GM12878 (cell line): ENCODE measurements at regions not wholly inside any gene's neighbourhood (a gene's known extent, or its start where the extent isn't known, plus 50 kb on each side); places are given as distances from the start of the nearest gene placed in this dataset.

Source experiments
- ATAC-seq: fragments of 200-7000 bp; cut with Tn5 transposase; 3 replicates; pipeline ENCODE4 v1.9.1; 2020; ENCODE audit warnings: mild to moderate bottlenecking, moderate library complexity
- BruUV-seq: library from RNA; stranded (reverse); fragments of 400-500 nt; replicated peaks from 2 replicates; lab custom pipeline; 2021; lab: Mats Ljungman, UMichigan
- CTCF ChIA-PET: fragments of 300-600 bp; sonication (Branson Sonifier 250); formaldehyde crosslinking; extraction: SDS; loops from one replicate; lab custom pipeline; 2021; ENCODE audit warnings: inconsistent platforms; lab: Yijun Ruan, JAX
- POLR2A ChIA-PET: fragments of 350-600 bp; formaldehyde crosslinking; extraction: SDS; loops from one replicate; lab custom pipeline; 2021; ENCODE audit warnings: inconsistent platforms; lab: Charles Lee
- RAD21 ChIA-PET: fragments of 300-600 bp; sonication (Branson Sonifier 250); formaldehyde crosslinking; loops from one replicate; lab custom pipeline; 2023; ENCODE audit warnings: antibody characterized with exemption; ENCODE audit not compliant: unreplicated experiment; lab: Charles Lee
- SMC1A ChIA-PET: fragments of 300-600 bp; sonication (Branson Sonifier 250); formaldehyde crosslinking; loops from one replicate; lab custom pipeline; 2023; ENCODE audit not compliant: unreplicated experiment, uncharacterized antibody; lab: Charles Lee
- DNase-seq: peaks from one replicate; pipeline ENCODE4 v3.0.0-alpha.2; 2011; ENCODE audit warnings: low read depth, low spot score
- FAIRE-seq: peaks from 3 replicates; lab custom pipeline; 2011; peaks lifted over from hg19 to GRCh38; lab: Jason Lieb, UNC
- H2AFZ ChIP-seq: 2 replicates; pipeline ENCODE4 v1.6.0; 2011; ENCODE audit warnings: low read depth, low read length, control low read depth; ENCODE audit not compliant: control insufficient read depth
- H3K27ac ChIP-seq: 2 replicates; pipeline ENCODE4 v1.5.1; 2011; ENCODE audit warnings: control low read depth; ENCODE audit not compliant: control insufficient read depth, insufficient read depth
- H3K27me3 ChIP-seq, 2 experiments: replicated peaks in 1 of 2; 2 replicates each; pipeline versions ENCODE4 v1.6.0 to v1.6.1; 2011; ENCODE audit warnings: low read length in 1 of 2; ENCODE audit not compliant: control insufficient read depth in 2 of 2, insufficient read depth in 2 of 2
- H3K36me3 ChIP-seq, 2 experiments: 2 replicates each; pipeline ENCODE4 v1.5.1; 2011; ENCODE audit warnings: low read length in 1 of 2; ENCODE audit not compliant: control insufficient read depth in 2 of 2, insufficient read depth in 2 of 2
- H3K4me1 ChIP-seq: 2 replicates; pipeline ENCODE4 v1.6.1; 2011; ENCODE audit warnings: mild to moderate bottlenecking, low read length, moderate library complexity, mixed read lengths; ENCODE audit not compliant: control insufficient read depth, insufficient read depth
- H3K4me2 ChIP-seq: 2 replicates; pipeline ENCODE4 v1.6.0; 2011; ENCODE audit warnings: control low read depth; ENCODE audit not compliant: control insufficient read depth, insufficient read depth
- H3K4me3 ChIP-seq: fragments of 200-600 bp; sonication (generic); 2 replicates; pipeline ENCODE4 v1.5.1; 2016
- H3K79me2 ChIP-seq: 2 replicates; pipeline ENCODE4 v1.6.0; 2011; ENCODE audit warnings: low read length; ENCODE audit not compliant: control insufficient read depth, insufficient read depth
- H3K9ac ChIP-seq: 2 replicates; pipeline ENCODE4 v1.8.0; 2011; ENCODE audit warnings: low read length, control low read depth, mixed read lengths; ENCODE audit not compliant: control insufficient read depth, insufficient read depth
- H3K9me3 ChIP-seq: replicated peaks from 3 replicates; pipeline ENCODE4 v1.5.1; 2011; ENCODE audit warnings: mild to moderate bottlenecking, low read length; ENCODE audit not compliant: control insufficient read depth, insufficient read depth
- H4K20me1 ChIP-seq: 2 replicates; pipeline ENCODE4 v1.6.0; 2011; ENCODE audit not compliant: control insufficient read depth, insufficient read depth
- CHD4 ChIP-seq: fragments of 200-600 bp; sonication (generic); IDR thresholded peaks from 2 replicates; pipeline ENCODE4 v1.6.1; 2016; ENCODE audit warnings: mild to moderate bottlenecking
- MTA3 ChIP-seq: IDR thresholded peaks from 2 replicates; pipeline ENCODE4 v1.6.1; 2012; ENCODE audit warnings: low read length, inconsistent platforms, borderline replicate concordance
- MXI1 ChIP-seq: fragments of 150-350 bp; IDR thresholded peaks from 2 replicates; pipeline ENCODE4 v1.6.1; 2011; ENCODE audit warnings: low read depth, mild to moderate bottlenecking, inconsistent platforms, low read length, improper control_type of control experiment
- NFYB ChIP-seq: IDR thresholded peaks from 2 replicates; pipeline ENCODE4 v1.6.1; 2011; ENCODE audit warnings: low read depth, mild to moderate bottlenecking, low read length, improper control_type of control experiment, moderate library complexity; ENCODE audit not compliant: insufficient read depth
- POU2F2 ChIP-seq: IDR thresholded peaks from 3 replicates; pipeline ENCODE4 v1.6.1; 2011; ENCODE audit warnings: low read depth, mild to moderate bottlenecking, low read length, borderline replicate concordance
- SIX5 ChIP-seq: IDR thresholded peaks from 2 replicates; pipeline ENCODE4 v1.6.1; 2011; ENCODE audit warnings: mild to moderate bottlenecking, low read depth, low read length, moderate library complexity; ENCODE audit not compliant: severe bottlenecking
- SREBF1 ChIP-seq: IDR thresholded peaks from 2 replicates; pipeline ENCODE4 v1.6.1; 2012; ENCODE audit warnings: mild to moderate bottlenecking, low read length
- SREBF2 ChIP-seq: IDR thresholded peaks from 2 replicates; pipeline ENCODE4 v1.6.1; 2012; ENCODE audit warnings: mild to moderate bottlenecking, low read length
- WRNIP1 ChIP-seq: IDR thresholded peaks from 2 replicates; pipeline ENCODE4 v1.6.1; 2011; ENCODE audit warnings: low read depth, low read length, improper control_type of control experiment, borderline replicate concordance
- ZNF217 ChIP-seq: fragments of 450-650 bp; IDR thresholded peaks from 2 replicates; pipeline ENCODE4 v1.6.1; 2017; ENCODE audit warnings: antibody characterized with exemption, mild to moderate bottlenecking
- WGBS: methylation state at CpG from one replicate; pipeline ENCODE4 v1.1.6; 2016; ENCODE audit warnings: low lambda C conversion rate; ENCODE audit not compliant: insufficient replicate concordance, insufficient coverage; ENCODE audit errors: missing lambda C conversion rate; 5-methylcytosine and 5-hydroxymethylcytosine counted together
- in situ Hi-C: fragments of 300-500 bp; cut with MboI; formaldehyde crosslinking; loops from 9 replicates; pipeline ENCODE4 v1.14.3; 2018; ENCODE audit warnings: mixed read lengths
- intact Hi-C: fragments of 100-400 bp; cut with micrococcal nuclease; formaldehyde crosslinking; loops from one replicate; pipeline ENCODE4 v1.14.2; 2022; ENCODE audit not compliant: unreplicated experiment
- TF ChIP-seq, protein P1 (sequence below): fragments of 450-650 bp; IDR thresholded peaks from 2 replicates; pipeline ENCODE4 v1.6.1; 2017; ENCODE audit warnings: borderline replicate concordance
- TF ChIP-seq, protein P2 (sequence below): IDR thresholded peaks from 2 replicates; pipeline ENCODE4 v1.6.1; 2012; ENCODE audit warnings: low read depth, low read length, improper control_type of control experiment
- TF ChIP-seq, protein P3 (sequence below): fragments of 450-650 bp; IDR thresholded peaks from 2 replicates; pipeline ENCODE4 v1.6.1; 2018; ENCODE audit warnings: borderline replicate concordance, mild to moderate bottlenecking; ENCODE audit not compliant: partially characterized antibody
- TF ChIP-seq, protein P4 (sequence below): fragments of 450-650 bp; formaldehyde crosslinking; IDR thresholded peaks from 2 replicates; pipeline ENCODE4 v1.5.0; 2022; ENCODE audit warnings: mild to moderate bottlenecking, missing genetic modification characterization

DNA sequence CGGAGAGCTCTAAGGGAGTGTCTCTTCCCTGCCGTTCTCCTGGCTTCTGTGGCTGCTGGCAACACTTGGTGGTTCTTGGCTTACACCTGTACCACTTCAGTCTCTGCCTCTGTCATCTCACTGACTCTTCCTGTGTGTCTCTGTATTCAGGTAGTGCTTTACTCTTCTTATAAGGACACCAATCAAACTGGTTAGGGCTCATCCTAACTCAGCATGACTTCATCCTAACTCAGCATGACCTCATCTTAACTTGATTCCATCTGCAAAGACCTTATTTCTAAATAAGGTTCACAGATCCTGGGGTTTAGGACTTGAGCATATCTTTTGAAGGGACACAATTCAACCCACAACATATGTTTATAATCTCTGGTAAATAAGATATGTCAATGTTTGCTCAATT is 51.6 kb upstream of the DSEL start:
- Histone ChIP-seq H3K9me3 (no peaks in the 10 kb centered on the region), H3K27ac (no peak overlapping the region), H3K79me2 (no peaks in the 10 kb centered on the region), H3K4me1 (no peaks in the 10 kb centered on the region), H3K9ac (no peak overlapping the region), H4K20me1 (no peaks in the 10 kb centered on the region)
- ChIA-PET SMC1A (no interaction called here), RAD21 (no interaction called here)
- ATAC-seq (no peak), DNase-seq (no peak)
- BruUV-seq: no TSS peak
- no peak for TF ChIP-seq SREBF1
- no peak for TF ChIP-seq CHD4
- TF ChIP-seq NFYB: no peak
- TF ChIP-seq SREBF2: no peak
- TF ChIP-seq SIX5: no peak
- no peak for TF ChIP-seq POU2F2
- no peak for TF ChIP-seq MXI1
- TF ChIP-seq WRNIP1: no peak
- TF ChIP-seq, protein P1, sequence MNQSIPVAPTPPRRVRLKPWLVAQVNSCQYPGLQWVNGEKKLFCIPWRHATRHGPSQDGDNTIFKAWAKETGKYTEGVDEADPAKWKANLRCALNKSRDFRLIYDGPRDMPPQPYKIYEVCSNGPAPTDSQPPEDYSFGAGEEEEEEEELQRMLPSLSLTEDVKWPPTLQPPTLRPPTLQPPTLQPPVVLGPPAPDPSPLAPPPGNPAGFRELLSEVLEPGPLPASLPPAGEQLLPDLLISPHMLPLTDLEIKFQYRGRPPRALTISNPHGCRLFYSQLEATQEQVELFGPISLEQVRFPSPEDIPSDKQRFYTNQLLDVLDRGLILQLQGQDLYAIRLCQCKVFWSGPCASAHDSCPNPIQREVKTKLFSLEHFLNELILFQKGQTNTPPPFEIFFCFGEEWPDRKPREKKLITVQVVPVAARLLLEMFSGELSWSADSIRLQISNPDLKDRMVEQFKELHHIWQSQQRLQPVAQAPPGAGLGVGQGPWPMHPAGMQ: no peak
- TF ChIP-seq, protein P2, sequence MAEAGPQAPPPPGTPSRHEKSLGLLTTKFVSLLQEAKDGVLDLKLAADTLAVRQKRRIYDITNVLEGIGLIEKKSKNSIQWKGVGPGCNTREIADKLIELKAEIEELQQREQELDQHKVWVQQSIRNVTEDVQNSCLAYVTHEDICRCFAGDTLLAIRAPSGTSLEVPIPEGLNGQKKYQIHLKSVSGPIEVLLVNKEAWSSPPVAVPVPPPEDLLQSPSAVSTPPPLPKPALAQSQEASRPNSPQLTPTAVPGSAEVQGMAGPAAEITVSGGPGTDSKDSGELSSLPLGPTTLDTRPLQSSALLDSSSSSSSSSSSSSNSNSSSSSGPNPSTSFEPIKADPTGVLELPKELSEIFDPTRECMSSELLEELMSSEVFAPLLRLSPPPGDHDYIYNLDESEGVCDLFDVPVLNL: no peak
- no peak for TF ChIP-seq ZNF217
- no peak for TF ChIP-seq MTA3
- TF ChIP-seq, protein P3, sequence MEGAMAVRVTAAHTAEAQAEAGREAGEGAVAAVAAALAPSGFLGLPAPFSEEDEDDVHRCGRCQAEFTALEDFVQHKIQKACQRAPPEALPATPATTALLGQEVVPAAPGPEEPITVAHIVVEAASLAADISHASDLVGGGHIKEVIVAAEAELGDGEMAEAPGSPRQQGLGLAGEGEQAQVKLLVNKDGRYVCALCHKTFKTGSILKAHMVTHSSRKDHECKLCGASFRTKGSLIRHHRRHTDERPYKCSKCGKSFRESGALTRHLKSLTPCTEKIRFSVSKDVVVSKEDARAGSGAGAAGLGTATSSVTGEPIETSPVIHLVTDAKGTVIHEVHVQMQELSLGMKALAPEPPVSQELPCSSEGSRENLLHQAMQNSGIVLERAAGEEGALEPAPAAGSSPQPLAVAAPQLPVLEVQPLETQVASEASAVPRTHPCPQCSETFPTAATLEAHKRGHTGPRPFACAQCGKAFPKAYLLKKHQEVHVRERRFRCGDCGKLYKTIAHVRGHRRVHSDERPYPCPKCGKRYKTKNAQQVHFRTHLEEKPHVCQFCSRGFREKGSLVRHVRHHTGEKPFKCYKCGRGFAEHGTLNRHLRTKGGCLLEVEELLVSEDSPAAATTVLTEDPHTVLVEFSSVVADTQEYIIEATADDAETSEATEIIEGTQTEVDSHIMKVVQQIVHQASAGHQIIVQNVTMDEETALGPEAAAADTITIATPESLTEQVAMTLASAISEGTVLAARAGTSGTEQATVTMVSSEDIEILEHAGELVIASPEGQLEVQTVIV: no peak
- TF ChIP-seq, protein P4, sequence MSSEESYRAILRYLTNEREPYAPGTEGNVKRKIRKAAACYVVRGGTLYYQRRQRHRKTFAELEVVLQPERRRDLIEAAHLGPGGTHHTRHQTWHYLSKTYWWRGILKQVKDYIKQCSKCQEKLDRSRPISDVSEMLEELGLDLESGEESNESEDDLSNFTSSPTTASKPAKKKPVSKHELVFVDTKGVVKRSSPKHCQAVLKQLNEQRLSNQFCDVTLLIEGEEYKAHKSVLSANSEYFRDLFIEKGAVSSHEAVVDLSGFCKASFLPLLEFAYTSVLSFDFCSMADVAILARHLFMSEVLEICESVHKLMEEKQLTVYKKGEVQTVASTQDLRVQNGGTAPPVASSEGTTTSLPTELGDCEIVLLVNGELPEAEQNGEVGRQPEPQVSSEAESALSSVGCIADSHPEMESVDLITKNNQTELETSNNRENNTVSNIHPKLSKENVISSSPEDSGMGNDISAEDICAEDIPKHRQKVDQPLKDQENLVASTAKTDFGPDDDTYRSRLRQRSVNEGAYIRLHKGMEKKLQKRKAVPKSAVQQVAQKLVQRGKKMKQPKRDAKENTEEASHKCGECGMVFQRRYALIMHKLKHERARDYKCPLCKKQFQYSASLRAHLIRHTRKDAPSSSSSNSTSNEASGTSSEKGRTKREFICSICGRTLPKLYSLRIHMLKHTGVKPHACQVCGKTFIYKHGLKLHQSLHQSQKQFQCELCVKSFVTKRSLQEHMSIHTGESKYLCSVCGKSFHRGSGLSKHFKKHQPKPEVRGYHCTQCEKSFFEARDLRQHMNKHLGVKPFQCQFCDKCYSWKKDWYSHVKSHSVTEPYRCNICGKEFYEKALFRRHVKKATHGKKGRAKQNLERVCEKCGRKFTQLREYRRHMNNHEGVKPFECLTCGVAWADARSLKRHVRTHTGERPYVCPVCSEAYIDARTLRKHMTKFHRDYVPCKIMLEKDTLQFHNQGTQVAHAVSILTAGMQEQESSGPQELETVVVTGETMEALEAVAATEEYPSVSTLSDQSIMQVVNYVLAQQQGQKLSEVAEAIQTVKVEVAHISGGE: no peak
- TF ChIP-seq, all 136 proteins: peak for 0
- no peak overlapping the region for H3K4me3 ChIP-seq
- H3K36me3 ChIP-seq: no peaks in the 10 kb centered on the region
- in situ Hi-C loops: no loop called here
- ChIA-PET POLR2A (no interaction called here), CTCF (no interaction called here)
- no peak for FAIRE-seq
- H3K27me3 ChIP-seq: no peaks in the 10 kb centered on the region
- WGBS: 0% methylated on average over 2 of the region's 2 CpGs
- no peak overlapping the region for H2AFZ ChIP-seq
- intact Hi-C loops: no loop called here
- H3K4me2 ChIP-seq: no peak overlapping the region
